Endothelial cell of umbilical vein (primary cell): ENCODE measurements at regions not wholly inside any gene's neighbourhood (a gene's known extent, or its start where the extent isn't known, plus 50 kb on each side); places are given as distances from the start of the nearest gene placed in this dataset.
A peak's percentile ranks its signal among the peaks of the same experiment; 100 is the strongest.

Source experiments
- BruUV-seq: library from RNA; stranded (reverse); fragments of 400-500 nt; replicated peaks from 2 replicates; lab custom pipeline; 2021; lab: Mats Ljungman, UMichigan
- CTCF ChIA-PET: fragments of 300-600, 350-600 bp; sonication (Branson Sonifier 250); formaldehyde crosslinking; loops from one replicate; lab custom pipeline; 2021; ENCODE audit warnings: antibody characterized with exemption, inconsistent platforms; lab: Charles Lee
- POLR2A ChIA-PET: fragments of 300-600, 350-600 bp; sonication (Branson Sonifier 250); formaldehyde crosslinking; loops from one replicate; lab custom pipeline; 2021; ENCODE audit warnings: antibody characterized with exemption, inconsistent platforms; lab: Charles Lee
- DNase-seq: peaks from one replicate; pipeline ENCODE4 v3.0.0-alpha.2; 2011; ENCODE audit warnings: low read depth, low spot score
- FAIRE-seq: peaks from 2 replicates; lab custom pipeline; 2011; peaks lifted over from hg19 to GRCh38; lab: Jason Lieb, UNC
- H2AFZ ChIP-seq: 2 replicates; pipeline ENCODE4 v1.6.0; 2012; ENCODE audit warnings: low read depth, low read length, control low read depth, inconsistent platforms
- H3K27ac ChIP-seq: 2 replicates; pipeline ENCODE4 v1.5.1; 2011; ENCODE audit warnings: low read depth, mild to moderate bottlenecking, control low read depth, low read length, moderate library complexity; ENCODE audit not compliant: insufficient read depth
- H3K27me3 ChIP-seq, 2 experiments: 2 replicates each; pipeline versions ENCODE4 v1.6.0 to v1.6.1; 2011; ENCODE audit warnings: low read length in 2 of 2, mixed read lengths in 1 of 2; ENCODE audit not compliant: control insufficient read depth in 2 of 2, insufficient read depth in 2 of 2
- H3K36me3 ChIP-seq, 2 experiments: 2 replicates in 1 of 2; 3 replicates in 1 of 2; pipeline ENCODE4 v1.5.1; 2011; ENCODE audit warnings: low read length in 2 of 2, mild to moderate bottlenecking in 1 of 2, moderate library complexity in 1 of 2; ENCODE audit not compliant: control insufficient read depth in 2 of 2, insufficient read depth in 2 of 2; ENCODE audit errors: extremely low read depth in 1 of 2
- H3K4me1 ChIP-seq: 3 replicates; pipeline ENCODE4 v1.5.1; 2011; ENCODE audit warnings: mild to moderate bottlenecking, low read length; ENCODE audit not compliant: control insufficient read depth, insufficient read depth; ENCODE audit errors: extremely low read depth
- H3K4me2 ChIP-seq: 2 replicates; pipeline ENCODE4 v1.6.1; 2011; ENCODE audit warnings: low read length, control low read depth, mixed read lengths; ENCODE audit not compliant: insufficient read depth
- H3K4me3 ChIP-seq, 3 experiments: fragments of 200-600 bp in 1 of 3; sonication (generic), shearing (Covaris generic) in 1 of 3; replicated peaks in 1 of 3; 2 replicates each; pipeline ENCODE4 v1.5.1; 2011 to 2016; ENCODE audit warnings: control low read depth in 3 of 3, low read length in 3 of 3, mild to moderate bottlenecking in 2 of 3, inconsistent platforms in 1 of 3, low read depth in 1 of 3, moderate library complexity in 1 of 3; ENCODE audit not compliant: insufficient read depth in 1 of 3
- H3K79me2 ChIP-seq: 2 replicates; pipeline ENCODE4 v1.6.0; 2012; ENCODE audit warnings: low read length, inconsistent platforms; ENCODE audit not compliant: control insufficient read depth, insufficient read depth
- H3K9ac ChIP-seq: replicated peaks from 2 replicates; pipeline ENCODE3; 2011; ENCODE audit warnings: low read length, control low read depth; ENCODE audit not compliant: insufficient read depth; ENCODE audit errors: extremely low read depth
- H3K9me1 ChIP-seq: replicated peaks from 3 replicates; pipeline ENCODE4 v1.6.0; 2011; ENCODE audit warnings: mild to moderate bottlenecking, low read length; ENCODE audit not compliant: control insufficient read depth, insufficient read depth; ENCODE audit errors: extremely low read depth
- H3K9me3 ChIP-seq: replicated peaks from 2 replicates; pipeline ENCODE4 v1.5.1; 2012; ENCODE audit warnings: low read length, inconsistent platforms; ENCODE audit not compliant: control insufficient read depth, insufficient read depth
- H4K20me1 ChIP-seq: replicated peaks from 2 replicates; pipeline ENCODE3; 2011; ENCODE audit warnings: mild to moderate bottlenecking, low read length; ENCODE audit not compliant: control insufficient read depth, insufficient read depth; ENCODE audit errors: extremely low read depth
- CTCF ChIP-seq, 2 donors: IDR thresholded peaks; 1 replicate in 1 of 2; 2 replicates in 1 of 2; pipeline ENCODE4 v1.5.1; 2011; ENCODE audit warnings: low read length in 2 of 2, mild to moderate bottlenecking in 2 of 2, moderate library complexity in 2 of 2, control low read depth in 1 of 2, inconsistent platforms in 1 of 2, low read depth in 1 of 2; ENCODE audit not compliant: insufficient read depth in 1 of 2; ENCODE audit errors: extremely low read depth in 1 of 2
- EZH2 ChIP-seq: IDR thresholded peaks from 2 replicates; pipeline ENCODE4 v1.6.1; 2012; ENCODE audit warnings: borderline replicate concordance, low read depth, mild to moderate bottlenecking, moderate library complexity, low read length, inconsistent platforms; ENCODE audit not compliant: severe bottlenecking
- FOS ChIP-seq: IDR thresholded peaks from 2 replicates; pipeline ENCODE4 v1.6.1; 2011; ENCODE audit warnings: mild to moderate bottlenecking, low read length, moderate library complexity, borderline replicate concordance; ENCODE audit not compliant: insufficient read depth
- GATA2 ChIP-seq: IDR thresholded peaks from 2 replicates; pipeline ENCODE4 v1.7.0; 2011; ENCODE audit warnings: low read depth, mild to moderate bottlenecking, moderate library complexity, mixed read lengths, low read length; ENCODE audit not compliant: insufficient read length, insufficient read depth
- JUN ChIP-seq: IDR thresholded peaks from 2 replicates; pipeline ENCODE4 v1.6.1; 2011; ENCODE audit warnings: borderline replicate concordance, low read depth; ENCODE audit not compliant: insufficient read length, insufficient read depth
- MAX ChIP-seq: IDR thresholded peaks from 2 replicates; pipeline ENCODE4 v1.6.1; 2011; ENCODE audit not compliant: insufficient read depth, insufficient read length
- MYC ChIP-seq: IDR thresholded peaks from one replicate; pipeline ENCODE4 v1.6.1; 2011; ENCODE audit warnings: mild to moderate bottlenecking, low read depth, low read length
- POLR2A ChIP-seq: IDR thresholded peaks from 2 replicates; pipeline ENCODE4 v1.6.1; 2012; ENCODE audit warnings: low read depth, mild to moderate bottlenecking, control low read depth, low read length
- POLR2AphosphoS5 ChIP-seq: IDR thresholded peaks from 2 replicates; pipeline ENCODE4 v1.6.1; 2012; ENCODE audit warnings: low read depth, mild to moderate bottlenecking, control low read depth, low read length, moderate library complexity; ENCODE audit not compliant: insufficient read depth
- dilution Hi-C: fragments of 300-500 bp; cut with MboI; formaldehyde crosslinking; loops from one replicate; pipeline ENCODE4 v1.15.0; 2019; ENCODE audit warnings: low sequenced_read_pairs; ENCODE audit not compliant: extremely low pct_ligation_motif_present
- intact Hi-C: fragments of 100-400 bp; cut with micrococcal nuclease; formaldehyde crosslinking; loops from one replicate; pipeline ENCODE4 v1.10.0; 2022

- H3K4me2 ChIP-seq, result no peak overlapping the region
- dilution Hi-C loops, result no loop called here
- ChIA-PET POLR2A (no interaction called here), CTCF (interaction anchor here (1.1 to 1.2 kb wide), 2 partner anchors 9 to 23 kb away, joined by 3 to 4 read pairs; no protein-coding TSS in a partner anchor)
- H3K9me3 ChIP-seq, result no peaks in the 10 kb centered on the region
- no peak overlapping the region for H3K27ac ChIP-seq
- intact Hi-C loops, result no loop called here
- H4K20me1 ChIP-seq, result no peaks in the 10 kb centered on the region
- DNase-seq, result peak; percentile 6
- no peaks in the 10 kb centered on the region for H3K79me2 ChIP-seq
- no peaks in the 10 kb centered on the region for H3K9me1 ChIP-seq
- no peaks in the 10 kb centered on the region for H3K27me3 ChIP-seq
- BruUV-seq, result no TSS peak
- no peaks in the 10 kb centered on the region for H3K36me3 ChIP-seq
- no peak overlapping the region for H3K4me3 ChIP-seq
- no peak for FAIRE-seq
- TF ChIP-seq MAX (no peak), EZH2 (no peak), FOS (no peak), GATA2 (no peak), POLR2AphosphoS5 (no peak), POLR2A (no peak), CTCF (IDR thresholded peaks at IDR 0.05; ENCODE audit: extremely low read depth in 1 of 2, insufficient read depth in 1 of 2, low read depth in 1 of 2, low read length in 2 of 2) (no peak), JUN (no peak), MYC (no peak)
- H3K9ac ChIP-seq, result no peak overlapping the region
- no peaks in the 10 kb centered on the region for H3K4me1 ChIP-seq
- peak overlapping the region; percentile 27 for H2AFZ ChIP-seq
Measured at GRCh38 chr11:24295360-24295759, 201.5 kb upstream of the LUZP2 start.
